HepG2 (cell line): ENCODE measurements at regions not wholly inside any gene's neighbourhood (a gene's known extent, or its start where the extent isn't known, plus 50 kb on each side); places are given as distances from the start of the nearest gene placed in this dataset.

Source experiments
- ATAC-seq: fragments of 200-7000 bp; cut with Tn5 transposase; 3 replicates; pipeline ENCODE4 v1.9.1; 2020; ENCODE audit warnings: mild to moderate bottlenecking, moderate library complexity
- BruUV-seq: library from RNA; stranded (reverse); fragments of 400-500 nt; replicated peaks from 2 replicates; lab custom pipeline; 2021; lab: Mats Ljungman, UMichigan
- CTCF ChIA-PET: fragments of 300-600 bp; formaldehyde crosslinking; extraction: SDS; loops from one replicate; lab custom pipeline; 2021; ENCODE audit warnings: low total read pairs, inconsistent platforms, low intra/inter-chr PET ratio; lab: Yijun Ruan, JAX
- POLR2A ChIA-PET: fragments of 350-600 bp; sonication (Branson Sonifier 250); formaldehyde crosslinking; loops from one replicate; lab custom pipeline; 2020; ENCODE audit warnings: antibody characterized with exemption, inconsistent platforms; lab: Yijun Ruan, JAX
- DNase-seq: peaks from one replicate; pipeline ENCODE4 v3.0.0-alpha.2; 2015; ENCODE audit warnings: low spot score
- FAIRE-seq: peaks from 3 replicates; lab custom pipeline; 2011; peaks lifted over from hg19 to GRCh38; lab: Jason Lieb, UNC
- H2AFZ ChIP-seq: one replicate; pipeline ENCODE4 v1.6.1; 2011; ENCODE audit warnings: low read length, inconsistent platforms
- H3K27ac ChIP-seq: fragments of 300-600 bp; 3 replicates; pipeline ENCODE4 v1.8.0; 2011; ENCODE audit warnings: mixed run types, mild to moderate bottlenecking, mixed read lengths, low read length, inconsistent platforms; ENCODE audit not compliant: insufficient read depth; ENCODE audit errors: extremely low read length
- H3K27me3 ChIP-seq, 2 experiments: fragments of 200-600 bp in 1 of 2; 2 replicates in 1 of 2; 3 replicates in 1 of 2; pipeline versions ENCODE4 v1.6.0 to v1.8.0; 2011; ENCODE audit warnings: low read length in 2 of 2, mild to moderate bottlenecking in 2 of 2, moderate library complexity in 2 of 2, inconsistent platforms in 1 of 2; ENCODE audit not compliant: insufficient read depth in 2 of 2, control insufficient read depth in 1 of 2
- H3K36me3 ChIP-seq, 2 experiments: fragments of 200-600 bp in 1 of 2; replicated peaks in 1 of 2; 2 replicates in 1 of 2; 3 replicates in 1 of 2; pipeline versions ENCODE4 v1.5.1 to v1.8.0; 2011; ENCODE audit warnings: low read length in 2 of 2, inconsistent platforms in 1 of 2; ENCODE audit not compliant: insufficient read depth in 2 of 2, control insufficient read depth in 1 of 2
- H3K4me1 ChIP-seq: 2 replicates; pipeline ENCODE4 v1.5.1; 2012; ENCODE audit warnings: low read length, inconsistent platforms; ENCODE audit not compliant: insufficient read depth
- H3K4me2 ChIP-seq: 2 replicates; pipeline ENCODE4 v1.6.0; 2011; ENCODE audit warnings: low read depth, low read length, inconsistent platforms
- H3K4me3 ChIP-seq, 3 experiments: fragments of 200-600 bp in 1 of 3; sonication (generic), shearing (Covaris generic) in 1 of 3; replicated peaks in 1 of 3; 2 replicates each; pipeline ENCODE4 v1.5.1; 2011 to 2016; ENCODE audit warnings: low read length in 3 of 3, inconsistent platforms in 2 of 3, low read depth in 2 of 3, mild to moderate bottlenecking in 2 of 3, control low read depth in 1 of 3, mixed read lengths in 1 of 3; ENCODE audit not compliant: insufficient read depth in 1 of 3
- H3K79me2 ChIP-seq: one replicate; pipeline ENCODE4 v1.6.1; 2011; ENCODE audit warnings: low read length, inconsistent platforms; ENCODE audit not compliant: insufficient read depth
- H3K9ac ChIP-seq: 2 replicates; pipeline ENCODE4 v1.6.0; 2011; ENCODE audit warnings: mild to moderate bottlenecking, low read depth, low read length, inconsistent platforms; ENCODE audit not compliant: insufficient read depth
- H3K9me3 ChIP-seq: 2 replicates; pipeline ENCODE4 v1.5.1; 2012; ENCODE audit warnings: mild to moderate bottlenecking, low read length
- H4K20me1 ChIP-seq: 2 replicates; pipeline ENCODE4 v1.6.0; 2011; ENCODE audit warnings: inconsistent platforms, mild to moderate bottlenecking, low read length, moderate library complexity; ENCODE audit not compliant: insufficient read depth
- CREM ChIP-seq, 2 experiments: sonication (generic) in 1 of 2; formaldehyde crosslinking in 1 of 2; IDR thresholded peaks; 2 replicates each; pipeline versions ENCODE4 v1.4.0 to v1.6.1; 2016 to 2020; ENCODE audit warnings: antibody characterized with exemption in 1 of 2, mild to moderate bottlenecking in 1 of 2, missing genetic modification reagents in 1 of 2
- MAFG ChIP-seq: sonication (generic); formaldehyde crosslinking; IDR thresholded peaks from 2 replicates; pipeline ENCODE4 v1.5.1; 2020; ENCODE audit warnings: mild to moderate bottlenecking, missing genetic modification reagents
- NFKB2 ChIP-seq: sonication (generic); formaldehyde crosslinking; IDR thresholded peaks from 2 replicates; pipeline ENCODE4 v1.4.0; 2020; ENCODE audit warnings: missing genetic modification reagents, borderline replicate concordance
- RELA ChIP-seq: sonication (generic); formaldehyde crosslinking; IDR thresholded peaks from 2 replicates; pipeline ENCODE4 v1.4.0; 2020; ENCODE audit warnings: missing genetic modification reagents
- SMAD3 ChIP-seq: sonication (generic); formaldehyde crosslinking; IDR thresholded peaks from 2 replicates; pipeline ENCODE4 v1.4.0; 2020; ENCODE audit warnings: missing genetic modification reagents
- SP2 ChIP-seq: sonication (generic); formaldehyde crosslinking; IDR thresholded peaks from 2 replicates; pipeline ENCODE4 v1.5.1; 2020; ENCODE audit warnings: mild to moderate bottlenecking, missing genetic modification reagents
- ZNF234 ChIP-seq: sonication (generic); formaldehyde crosslinking; conservative IDR thresholded peaks from 2 replicates; pipeline ENCODE4 v1.5.1; 2020; ENCODE audit warnings: mild to moderate bottlenecking, missing genetic modification reagents
- ZNF337 ChIP-seq: sonication (generic); formaldehyde crosslinking; IDR thresholded peaks from 2 replicates; pipeline ENCODE4 v1.5.1; 2020; ENCODE audit warnings: missing genetic modification reagents, low read depth, mild to moderate bottlenecking, borderline replicate concordance
- ZNF768 ChIP-seq: sonication (generic); formaldehyde crosslinking; IDR thresholded peaks from 2 replicates; pipeline ENCODE4 v1.4.0; 2020; ENCODE audit warnings: missing genetic modification reagents
- WGBS: methylation state at CpG from one replicate; pipeline ENCODE4 v1.1.6; 2017; ENCODE audit warnings: low lambda C conversion rate; 5-methylcytosine and 5-hydroxymethylcytosine counted together
- in situ Hi-C: cut with HindIII; loops from 2 replicates; pipeline ENCODE4 v1.10.0; 2017; ENCODE audit warnings: low pct_unique_long_range_greater_than_20kb; ENCODE audit not compliant: extremely low pct_ligation_motif_present
- intact Hi-C: fragments of 100-400 bp; cut with micrococcal nuclease; formaldehyde crosslinking; loops from one replicate; pipeline ENCODE4 v1.10.0; 2022; ENCODE audit not compliant: unreplicated experiment
- small RNA-seq, 3 experiments: library from RNA; depleted of rRNA; stranded (forward); fragments of <200 nt; gene quantifications; one replicate each; pipeline ENCODE3, GENCODE V24; 2012; ENCODE audit warnings: low read depth in 2 of 3, low replicate concordance in 1 of 3; ENCODE audit not compliant: insufficient read length in 3 of 3, insufficient read depth in 2 of 3

DNA sequence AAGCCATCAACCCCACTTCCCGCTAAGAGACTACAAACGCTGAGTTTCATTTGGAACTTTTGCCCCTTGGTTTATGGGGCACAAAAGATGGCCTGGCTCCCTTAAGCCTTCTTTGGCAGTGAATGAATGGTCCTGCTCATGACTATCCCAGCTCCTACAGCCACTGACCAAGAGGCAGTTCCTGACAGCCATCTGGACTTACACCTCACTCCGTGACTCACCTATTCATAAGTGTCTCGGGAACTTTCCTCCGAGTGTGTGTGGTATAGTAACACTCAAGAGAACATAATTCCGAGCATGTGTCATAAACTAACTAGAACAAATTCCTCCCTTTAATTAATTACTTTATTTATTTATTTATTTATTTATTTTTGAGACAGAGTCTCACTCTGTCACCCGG lies 51.9 kb upstream of the NUDT4 start:
- Histone ChIP-seq H3K4me3 (no peak overlapping the region), H3K4me1 (peaks cover 19% of the 10 kb centered on the region), H3K79me2 (no peaks in the 10 kb centered on the region), H3K27me3 (no peaks in the 10 kb centered on the region), H4K20me1 (no peaks in the 10 kb centered on the region), H3K4me2 (no peak overlapping the region), H3K9me3 (no peaks in the 10 kb centered on the region), H3K9ac (no peak overlapping the region), H3K27ac (no peak overlapping the region), H3K36me3 (no peaks in the 10 kb centered on the region), H2AFZ (no peak overlapping the region)
- no peak for ATAC-seq
- no TSS peak for BruUV-seq
- no peak for FAIRE-seq
- CTCF ChIA-PET = no interaction called here
- POLR2A ChIA-PET = no interaction called here
- no peak for DNase-seq
- intact Hi-C loops (no loop called here), in situ Hi-C loops (no loop called here)
- no peak for TF ChIP-seq ZNF768 (CRISPR knock-in tag)
- TF ChIP-seq SP2 (CRISPR knock-in tag) = no peak
- no peak for TF ChIP-seq ZNF337 (CRISPR knock-in tag)
- TF ChIP-seq MAFG (CRISPR knock-in tag) = no peak
- no peak for TF ChIP-seq NFKB2 (CRISPR knock-in tag)
- no peak for TF ChIP-seq SMAD3 (CRISPR knock-in tag)
- no peak for TF ChIP-seq RELA (CRISPR knock-in tag)
- TF ChIP-seq ZNF234 (CRISPR knock-in tag) = no peak
- no peak for TF ChIP-seq CREM (IDR thresholded peaks at IDR 0.05)
- no peak for TF ChIP-seq CREM (CRISPR knock-in tag; IDR thresholded peaks at IDR 0.05)
- 78% methylated on average over 7 of the region's 7 CpGs for WGBS

Small RNA genes in the stretch of these regions (small RNA-seq; reads per million reads assigned to genes)
- gene RF00019 = 0 reads per million in 3 experiments
- 0 reads per million in 3 experiments for gene RF00284
- gene RPL41P5 = 0 reads per million in 3 experiments
